Nephron progenitor cell (in vitro differentiated cells): ENCODE measurements at regions not wholly inside any gene's neighbourhood (a gene's known extent, or its start where the extent isn't known, plus 50 kb on each side); places are given as distances from the start of the nearest gene placed in this dataset.

Experiments used
- DNase-seq: peaks from one replicate; pipeline ENCODE4 v3.0.0; 2021
- H3K27ac Mint-ChIP-seq: 2 replicates; pipeline ENCODE4 v1.8.0; 2021; ENCODE audit warnings: mild to moderate bottlenecking, moderate library complexity, mixed read lengths
- H3K27me3 Mint-ChIP-seq: 2 replicates; pipeline ENCODE4 v1.8.0; 2021; ENCODE audit warnings: mild to moderate bottlenecking, low read depth, mixed read lengths; ENCODE audit not compliant: poor library complexity
- H3K36me3 Mint-ChIP-seq: 2 replicates; pipeline ENCODE4 v1.8.0; 2021; ENCODE audit warnings: low read depth, mixed read lengths
- H3K4me1 Mint-ChIP-seq: 2 replicates; pipeline ENCODE4 v1.8.0; 2021; ENCODE audit warnings: mixed read lengths
- H3K4me3 Mint-ChIP-seq: 2 replicates; pipeline ENCODE4 v1.8.0; 2021; ENCODE audit warnings: mild to moderate bottlenecking, moderate library complexity, mixed read lengths
- H3K9me3 Mint-ChIP-seq: 2 replicates; pipeline ENCODE4 v1.8.0; 2021; ENCODE audit warnings: mild to moderate bottlenecking, moderate library complexity, mixed read lengths
- CTCF ChIP-seq: fragments of 200-600 bp; sonication (generic); IDR thresholded peaks from 2 replicates; pipeline ENCODE4 v1.5.0; 2021; ENCODE audit warnings: antibody characterized with exemption

DNA sequence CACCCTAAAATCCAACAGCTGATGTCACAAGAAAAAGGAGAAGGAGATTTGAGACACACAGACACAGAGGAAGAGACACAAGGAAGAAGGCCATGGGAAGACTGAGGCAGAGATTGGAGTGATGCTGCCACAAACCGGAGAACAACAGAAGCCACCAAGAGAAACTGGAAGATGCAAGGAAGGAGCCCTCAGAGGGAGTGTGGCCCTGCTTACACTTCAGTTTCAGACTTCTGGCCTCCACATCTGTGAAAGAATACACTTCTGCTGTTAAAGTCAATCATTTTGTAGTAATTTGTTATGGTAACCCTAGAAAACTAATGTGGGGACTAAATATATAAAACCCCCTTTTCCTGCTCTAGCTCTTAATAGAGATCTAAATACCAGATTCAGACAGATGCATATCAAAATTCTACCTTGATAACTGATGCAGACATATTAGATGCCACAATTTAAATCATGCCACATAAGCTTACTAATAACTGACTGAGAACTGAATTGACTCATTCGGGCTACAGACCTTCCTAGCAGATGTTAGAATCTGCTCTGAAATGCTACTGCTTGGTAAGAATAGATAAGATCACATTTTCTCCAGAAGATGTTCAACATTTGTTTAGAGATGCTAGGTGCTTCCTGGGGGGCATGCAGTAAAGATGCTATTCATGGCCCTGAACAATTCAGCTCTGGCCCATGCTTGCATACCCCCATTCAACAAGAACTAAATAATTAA is 113.1 kb upstream of the CCND2 start:
- no peak overlapping the region for H3K27ac Mint-ChIP-seq
- no peak for TF ChIP-seq CTCF
- DNase-seq = no peak
- H3K4me1 Mint-ChIP-seq = peaks cover 33% of the 10 kb centered on the region
- H3K36me3 Mint-ChIP-seq = peaks cover 8% of the 10 kb centered on the region
- H3K9me3 Mint-ChIP-seq = peaks cover 11% of the 10 kb centered on the region
- no peak overlapping the region for H3K4me3 Mint-ChIP-seq
- H3K27me3 Mint-ChIP-seq = peaks cover 2% of the 10 kb centered on the region

DNA sequence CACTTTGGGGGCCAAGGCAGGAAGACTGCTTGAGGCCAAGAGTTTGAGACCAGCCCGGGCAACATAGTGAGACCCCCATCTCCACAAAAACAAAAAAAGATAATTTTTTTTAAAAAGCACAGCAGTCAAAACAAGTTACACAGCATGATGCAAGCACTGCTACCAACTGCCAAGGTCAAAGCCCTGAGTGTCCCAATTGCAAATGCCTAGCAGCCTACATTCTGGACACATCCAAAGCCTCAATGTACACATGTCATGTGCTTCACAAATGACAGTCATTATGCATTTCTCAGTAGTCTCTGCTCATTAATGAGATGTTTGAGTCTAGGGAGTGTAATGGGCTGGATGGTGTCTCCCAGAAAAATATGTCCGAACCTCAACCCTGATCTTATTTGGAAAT is 113.7 kb upstream of the CCND2 start:
- Mint-ChIP-seq H3K4me1 (peaks cover 27% of the 10 kb centered on the region), H3K27ac (no peak overlapping the region), H3K36me3 (peaks cover 8% of the 10 kb centered on the region), H3K27me3 (peaks cover 2% of the 10 kb centered on the region), H3K4me3 (no peak overlapping the region), H3K9me3 (peaks cover 11% of the 10 kb centered on the region)
- DNase-seq = no peak
- TF ChIP-seq CTCF = no peak

DNA sequence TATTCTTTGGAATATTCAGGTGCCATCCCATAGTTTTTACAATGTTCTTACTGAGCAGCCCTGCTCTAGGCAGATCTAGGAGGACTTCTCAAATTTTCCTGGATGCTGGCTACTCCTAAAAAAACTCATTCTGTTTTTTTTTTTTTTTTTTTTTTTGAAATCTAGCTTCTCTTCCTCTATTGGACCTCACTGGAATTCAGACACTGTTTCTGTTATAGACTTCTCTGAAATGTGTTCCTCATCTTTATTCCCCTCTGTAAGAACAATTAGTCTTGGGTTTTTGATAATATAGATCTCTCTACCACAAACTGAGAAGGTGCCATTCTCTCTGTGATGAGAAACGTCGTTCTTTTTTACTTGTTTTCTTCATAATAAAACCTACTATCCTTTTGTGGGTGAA is 115.3 kb upstream of the CCND2 start:
- Mint-ChIP-seq H3K4me3 (no peak overlapping the region), H3K4me1 (peaks cover 19% of the 10 kb centered on the region), H3K9me3 (peaks cover 11% of the 10 kb centered on the region), H3K27me3 (peaks cover 2% of the 10 kb centered on the region), H3K36me3 (peaks cover 8% of the 10 kb centered on the region), H3K27ac (no peak overlapping the region)
- TF ChIP-seq CTCF = no peak
- DNase-seq = no peak

DNA sequence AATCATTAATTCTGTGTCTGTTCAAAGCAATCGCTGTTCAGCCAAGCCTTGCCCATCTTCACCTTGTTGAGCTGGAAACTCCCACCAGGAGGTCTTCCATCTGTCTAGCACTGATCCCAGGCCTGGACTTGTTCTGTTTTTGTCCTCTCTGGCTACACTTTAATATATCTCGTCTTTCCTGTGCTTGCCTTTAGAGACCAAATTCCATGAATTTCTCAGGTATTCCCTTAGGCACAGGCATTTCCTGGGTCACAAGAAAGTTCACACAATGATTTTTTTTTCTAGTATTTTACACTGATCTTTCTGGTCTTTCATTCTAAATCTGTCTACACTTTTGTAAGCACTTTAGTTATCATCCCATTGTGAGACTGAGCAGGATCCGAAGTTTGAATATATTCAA is 116.4 kb upstream of the CCND2 start:
- Mint-ChIP-seq H3K4me1 (peaks cover 30% of the 10 kb centered on the region), H3K27me3 (peaks cover 2% of the 10 kb centered on the region), H3K27ac (no peak overlapping the region), H3K4me3 (no peak overlapping the region), H3K9me3 (peaks cover 10% of the 10 kb centered on the region), H3K36me3 (peaks cover 7% of the 10 kb centered on the region)
- TF ChIP-seq CTCF = no peak
- no peak for DNase-seq

DNA sequence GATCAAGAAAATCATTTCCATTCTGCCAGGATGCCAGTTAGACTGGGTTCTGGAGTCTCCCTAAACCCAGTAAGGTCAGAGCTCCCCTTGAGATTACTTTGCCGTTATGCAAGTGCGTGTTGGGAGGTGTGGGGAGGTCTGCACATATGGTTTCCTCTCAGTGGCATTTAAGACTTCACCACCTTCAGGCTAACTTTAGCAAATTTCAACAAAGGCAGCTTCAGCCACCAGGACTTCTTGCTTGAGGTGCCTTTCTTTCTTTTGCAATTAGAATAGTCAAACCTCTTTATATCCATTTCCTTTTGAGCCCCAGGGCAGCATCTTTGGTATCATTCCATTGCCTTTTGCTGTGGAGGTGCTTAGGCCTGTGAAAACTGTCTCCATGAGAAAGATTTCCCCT is 117.2 kb upstream of the CCND2 start:
- no peaks in the 10 kb centered on the region for H3K27me3 Mint-ChIP-seq
- peaks cover 5% of the 10 kb centered on the region for H3K9me3 Mint-ChIP-seq
- DNase-seq = no peak
- no peaks in the 10 kb centered on the region for H3K36me3 Mint-ChIP-seq
- H3K27ac Mint-ChIP-seq = no peak overlapping the region
- H3K4me3 Mint-ChIP-seq = no peak overlapping the region
- H3K4me1 Mint-ChIP-seq = peaks cover 32% of the 10 kb centered on the region
- TF ChIP-seq CTCF = no peak

DNA sequence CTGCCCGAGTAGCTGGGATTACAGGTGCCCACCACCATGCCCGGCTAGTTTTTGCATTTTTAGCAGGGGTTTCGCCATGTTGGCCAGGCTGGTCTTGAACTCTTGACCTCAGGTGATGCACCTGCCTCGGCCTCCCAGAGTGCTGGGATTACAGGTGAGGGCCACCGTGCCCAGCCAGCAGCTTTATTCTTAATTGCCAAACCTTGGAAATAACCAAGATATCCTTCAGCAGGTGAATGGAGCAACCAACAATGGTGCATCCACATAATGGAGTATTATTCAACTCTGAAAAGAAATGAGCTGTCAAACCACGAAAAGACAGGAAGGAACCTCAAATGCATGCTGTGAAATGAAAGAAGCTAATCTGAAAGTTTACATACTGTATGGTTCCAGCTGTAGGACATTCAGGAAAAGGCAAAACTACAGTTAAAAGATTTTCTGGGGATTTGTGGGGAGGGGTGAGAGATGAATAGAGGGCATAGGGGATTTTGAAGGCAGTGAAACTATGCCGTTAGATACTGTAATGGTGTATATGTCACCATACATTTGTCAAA is 118.8 kb upstream of the CCND2 start:
- Mint-ChIP-seq H3K27me3 (peaks cover 6% of the 10 kb centered on the region), H3K36me3 (no peaks in the 10 kb centered on the region), H3K4me1 (peaks cover 32% of the 10 kb centered on the region), H3K27ac (no peak overlapping the region), H3K4me3 (no peak overlapping the region), H3K9me3 (peaks cover 17% of the 10 kb centered on the region)
- no peak for TF ChIP-seq CTCF
- no peak for DNase-seq
